H1 (cell line): ENCODE measurements at regions not wholly inside any gene's neighbourhood (a gene's known extent, or its start where the extent isn't known, plus 50 kb on each side); places are given as distances from the start of the nearest gene placed in this dataset.
A peak's percentile ranks its signal among the peaks of the same experiment; 100 is the strongest.

Experiments used
- CBX5 ChIP-seq: fragments of 300-800, 300-1000 bp; sonication (generic); IDR thresholded peaks from 2 replicates; pipeline ENCODE4 v1.7.1; 2016; ENCODE audit warnings: antibody characterized with exemption, low read length, low read depth
- CHD1 ChIP-seq: IDR thresholded peaks from 2 replicates; pipeline ENCODE4 v1.6.1; 2012; ENCODE audit warnings: low read depth, low read length, improper control_type of control experiment
- E2F6 ChIP-seq: IDR thresholded peaks from 2 replicates; pipeline ENCODE4 v1.6.1; 2012; ENCODE audit warnings: inconsistent platforms
- EZH2 ChIP-seq: fragments of 200-600 bp; sonication (generic); IDR thresholded peaks from 2 replicates; pipeline ENCODE4 v1.7.1; 2012; ENCODE audit warnings: low read depth, mild to moderate bottlenecking, moderate library complexity, low read length, inconsistent platforms; ENCODE audit not compliant: severe bottlenecking
- KDM1A ChIP-seq: fragments of 200-600, 300-600 bp; sonication (generic); IDR thresholded peaks from 2 replicates; pipeline ENCODE4 v1.7.1; 2016; ENCODE audit warnings: mild to moderate bottlenecking, low read length, borderline replicate concordance
- POU5F1 ChIP-seq: IDR thresholded peaks from 2 replicates; pipeline ENCODE4 v1.6.1; 2011; ENCODE audit warnings: low read depth, mild to moderate bottlenecking, low read length, moderate library complexity
- RXRA ChIP-seq: IDR thresholded peaks from 2 replicates; pipeline ENCODE4 v1.6.1; 2011; ENCODE audit warnings: low read depth, mild to moderate bottlenecking, low read length, moderate library complexity; ENCODE audit not compliant: insufficient read depth
- SAP30 ChIP-seq: fragments of 300-600 bp; sonication (generic); IDR thresholded peaks from 2 replicates; pipeline ENCODE4 v1.7.1; 2012; ENCODE audit warnings: low read length, moderate library complexity, mild to moderate bottlenecking, inconsistent platforms; ENCODE audit not compliant: insufficient read depth, insufficient replicate concordance

- no peak for TF ChIP-seq CBX5
- peak; percentile 51 for TF ChIP-seq EZH2
- no peak for TF ChIP-seq KDM1A
- no peak for TF ChIP-seq RXRA
- no peak for TF ChIP-seq SAP30
- TF ChIP-seq CHD1, result no peak
- TF ChIP-seq E2F6, result peak; percentile 94
- no peak for TF ChIP-seq POU5F1
These were observed 60.8 kb upstream of the BTRC start (continued) for GRCh38 chr10:101293007-101293723.
